ENCODE measurements at regions not wholly inside any gene's neighbourhood (a gene's known extent, or its start where the extent isn't known, plus 50 kb on each side); places are given as distances from the start of the nearest gene placed in this dataset.
A peak's percentile ranks its signal among the peaks of the same experiment; 100 is the strongest.
"Not testable (repeated sequence)": the region's sequence is repeated elsewhere in the genome, so short reads cannot be mapped to it uniquely, and the experiment has no call there.

DNA sequence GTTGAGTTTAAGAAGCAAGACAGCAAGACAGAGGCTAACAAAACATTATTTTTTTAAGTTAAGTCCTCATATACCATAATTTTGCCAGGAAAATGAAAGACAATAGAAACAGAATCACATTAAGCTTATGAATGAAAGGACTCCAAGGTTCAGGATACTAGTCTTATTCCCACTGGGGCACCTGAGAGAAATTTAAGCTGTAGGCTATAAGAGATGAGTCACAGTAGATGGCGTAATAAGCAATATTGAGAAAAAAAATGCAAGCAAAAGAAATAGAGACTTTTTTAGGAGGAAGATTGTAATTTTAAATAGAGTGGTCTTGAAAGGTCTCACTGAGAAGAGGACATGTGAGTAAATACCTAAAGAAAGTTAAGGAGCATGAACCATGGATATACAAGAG is 57.1 kb upstream of the KIF2B start:
- no peak for DNase-seq (ENCODE audit: low read depth in 4 of 4, low spot score in 3 of 4)

DNA sequence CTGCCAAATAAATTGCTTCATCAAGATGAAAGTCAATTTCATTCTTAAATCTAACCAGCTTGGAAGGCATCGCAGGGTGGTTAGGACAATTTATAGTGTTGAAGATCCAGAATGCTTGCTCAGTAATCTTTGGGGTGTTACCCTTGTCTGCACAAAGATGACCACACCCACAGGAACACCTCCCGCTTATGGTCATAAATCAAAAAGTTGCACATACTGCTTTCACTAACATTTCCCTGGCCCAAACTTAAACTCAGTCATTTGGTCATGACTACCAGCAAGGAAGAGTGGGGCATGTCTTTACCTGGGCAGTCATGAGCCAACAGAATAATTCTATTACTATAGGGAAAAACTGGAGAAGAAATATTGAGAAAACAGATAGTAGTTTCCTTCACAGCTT is 57.6 kb upstream of the KIF2B start:
- DNase-seq (ENCODE audit: low read depth in 4 of 4, low spot score in 3 of 4), result no peak

DNA sequence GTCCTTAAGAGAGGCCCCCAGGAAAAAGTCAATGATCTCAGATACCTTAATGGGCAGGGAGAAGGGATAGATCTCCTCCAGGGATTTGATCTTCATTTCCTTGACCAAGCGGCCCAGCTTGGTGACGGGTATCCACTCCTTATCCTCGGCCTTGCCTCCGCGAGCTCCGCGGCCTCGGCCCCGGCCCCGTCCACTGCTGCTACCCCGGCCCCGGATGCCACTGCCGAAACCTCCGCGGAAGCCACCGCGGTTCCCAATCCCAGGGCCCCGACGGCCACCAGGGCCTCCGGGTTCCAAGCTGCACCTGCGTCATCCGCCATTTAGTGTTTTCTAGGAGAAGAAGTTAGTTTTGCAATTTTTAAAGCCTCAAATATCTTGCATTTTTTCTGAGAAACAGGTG is 65.2 kb upstream of the KIF2B start:
- DNase-seq (ENCODE audit: low read depth in 4 of 4, low spot score in 3 of 4), result no peak

DNA sequence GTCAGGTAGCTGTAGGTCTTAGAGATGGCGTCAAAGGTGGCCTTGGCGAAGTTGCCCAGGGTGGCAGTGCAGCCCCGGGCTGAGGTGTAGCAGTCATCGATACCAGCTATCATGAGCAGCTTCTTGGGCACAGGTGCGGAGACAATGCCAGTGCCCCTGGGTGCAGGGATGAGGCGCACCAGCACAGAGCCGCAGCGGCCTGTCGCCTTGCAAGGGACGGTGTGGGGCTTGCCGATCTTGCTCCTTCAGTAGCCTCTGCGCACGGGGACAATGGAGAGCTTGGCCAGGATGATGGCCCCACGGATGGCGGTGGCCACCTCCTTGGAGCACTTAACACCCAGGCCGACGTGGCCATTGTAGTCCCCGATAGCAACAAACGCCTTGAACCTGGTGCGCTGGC is 65.6 kb upstream of the KIF2B start:
- DNase-seq (ENCODE audit: low read depth in 4 of 4, low spot score in 3 of 4), result not testable (repeated sequence)

DNA sequence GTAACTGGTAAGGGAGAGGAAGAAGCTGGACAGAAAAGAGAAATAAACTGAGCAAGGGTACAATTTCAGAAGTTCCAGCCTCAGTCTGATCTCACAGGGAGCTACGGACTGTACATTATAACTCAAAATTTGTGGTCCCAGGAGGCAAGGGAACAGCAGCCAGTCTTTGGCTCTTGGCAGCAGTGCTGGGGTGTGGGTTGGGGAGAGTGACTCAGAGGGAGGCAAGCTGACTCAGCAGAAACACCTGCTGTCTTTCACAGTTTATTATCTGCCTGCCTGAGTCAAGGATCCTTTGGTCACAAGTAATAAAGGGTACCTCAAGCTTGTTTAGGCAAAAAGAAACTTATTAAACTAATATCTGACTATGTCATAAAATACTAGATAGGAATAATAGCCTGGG is 73.5 kb upstream of the KIF2B start:
- no peak for DNase-seq (ENCODE audit: low read depth in 4 of 4, low spot score in 3 of 4)

DNA sequence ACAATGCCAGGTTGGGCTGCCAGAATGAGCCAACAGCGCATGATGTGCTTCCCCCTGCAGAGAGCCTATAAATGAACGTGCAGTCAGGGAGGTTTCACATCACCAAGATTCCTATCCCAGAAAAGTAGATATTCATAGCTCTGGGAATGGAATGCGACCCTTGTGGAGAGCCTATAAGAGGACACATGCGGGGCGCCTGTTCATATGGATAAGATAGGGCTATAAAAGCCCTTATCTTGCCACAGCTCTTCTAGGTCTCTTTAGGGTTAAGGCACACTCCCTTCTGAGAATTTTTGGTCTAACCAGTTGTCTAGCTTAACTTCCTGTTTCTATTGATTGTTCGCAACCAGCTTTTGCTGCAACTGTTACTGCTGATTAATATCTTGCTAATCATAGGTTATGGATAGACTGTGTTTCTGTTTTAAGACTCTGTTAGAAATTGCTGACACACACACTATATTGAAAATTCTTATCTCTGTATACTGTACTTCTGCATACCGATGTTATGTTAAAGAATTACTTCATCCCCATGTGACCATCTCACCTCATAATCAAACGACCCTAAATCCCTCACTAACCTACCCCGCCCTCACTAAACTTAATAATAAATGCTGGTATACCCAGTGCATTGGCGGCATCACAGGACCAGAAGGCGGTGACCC is 74.4 kb upstream of the KIF2B start:
- DNase-seq (ENCODE audit: low read depth in 4 of 4, low spot score in 3 of 4), result not testable (repeated sequence)

DNA sequence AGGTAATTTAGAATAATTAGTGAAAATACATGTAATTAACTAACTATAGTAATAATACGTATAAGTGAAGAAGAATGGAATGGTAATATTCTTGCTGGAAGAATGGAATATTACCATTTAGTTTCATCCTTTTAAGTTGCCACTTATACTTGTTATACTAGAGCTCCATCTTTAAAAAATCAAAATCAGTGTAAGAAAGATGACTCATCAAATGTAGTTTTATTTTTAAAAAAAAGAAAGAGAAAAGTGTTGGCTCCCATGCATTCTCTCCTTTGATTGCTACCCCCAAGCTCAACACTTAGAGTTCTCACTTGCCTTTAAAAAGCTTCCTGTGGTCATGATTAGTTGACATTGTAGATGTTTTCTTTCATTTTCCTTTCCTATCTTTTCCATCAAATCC is 82.4 kb upstream of the KIF2B start:
- no peak for DNase-seq (ENCODE audit: low read depth in 4 of 4, low spot score in 3 of 4)

DNA sequence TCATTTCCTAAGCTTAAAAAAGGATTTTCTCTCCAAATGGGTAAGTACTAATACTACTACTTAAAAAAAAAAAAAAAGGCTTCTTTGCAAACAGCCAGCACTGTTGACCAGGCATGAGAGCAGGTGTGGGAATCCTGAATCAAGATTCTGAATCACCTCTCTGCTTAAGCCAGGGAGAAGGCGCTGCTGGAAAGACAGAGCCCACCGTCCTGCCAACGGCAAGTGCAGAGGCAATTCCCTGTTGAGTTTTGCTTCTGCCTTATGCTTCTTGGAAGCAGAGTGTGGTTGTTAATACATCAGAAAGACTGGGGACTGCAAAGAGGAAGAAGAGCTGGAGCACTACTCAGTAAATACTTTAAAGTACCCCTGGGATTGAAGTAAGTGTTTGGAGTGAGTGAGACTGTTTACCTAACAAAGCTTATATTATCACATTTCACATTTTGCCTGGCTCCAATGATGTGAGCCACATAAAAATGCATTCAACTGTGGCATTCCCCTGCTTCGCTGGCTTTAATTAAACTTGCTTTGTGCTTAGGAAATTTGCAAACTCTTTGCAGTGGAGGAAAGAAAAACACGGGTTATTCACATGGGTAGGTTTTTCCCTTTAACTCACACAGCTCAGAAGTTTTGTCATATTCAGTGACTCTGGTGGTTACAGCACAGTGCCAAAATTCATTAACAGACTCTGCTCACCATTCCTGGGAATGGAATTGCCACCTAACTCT is 86.0 kb upstream of the KIF2B start:
- DNase-seq (ENCODE audit: low read depth in 4 of 4, low spot score in 3 of 4), result peak; percentile 27 to 73 (median 44)

DNA sequence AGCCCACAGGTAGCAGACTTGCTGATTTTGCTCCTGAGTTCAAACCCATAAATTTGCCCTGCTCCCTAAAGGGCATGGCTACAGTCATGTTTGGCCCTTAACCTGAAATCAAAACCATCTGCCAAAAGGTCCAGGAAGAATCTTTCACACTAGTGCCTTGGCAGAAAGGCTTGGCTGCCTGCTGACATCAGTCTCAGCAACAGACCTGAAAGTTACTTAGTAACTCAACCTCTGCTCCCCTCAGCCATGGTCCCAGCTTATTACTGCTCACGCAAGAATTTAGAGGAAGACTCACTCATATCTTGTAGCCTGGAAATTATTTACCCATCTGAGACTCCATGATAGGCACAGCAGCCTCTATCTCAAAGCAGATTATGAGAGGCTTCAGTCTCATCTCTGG is 98.0 kb upstream of the KIF2B start:
- DNase-seq (ENCODE audit: low read depth in 4 of 4, low spot score in 3 of 4), result no peak

DNA sequence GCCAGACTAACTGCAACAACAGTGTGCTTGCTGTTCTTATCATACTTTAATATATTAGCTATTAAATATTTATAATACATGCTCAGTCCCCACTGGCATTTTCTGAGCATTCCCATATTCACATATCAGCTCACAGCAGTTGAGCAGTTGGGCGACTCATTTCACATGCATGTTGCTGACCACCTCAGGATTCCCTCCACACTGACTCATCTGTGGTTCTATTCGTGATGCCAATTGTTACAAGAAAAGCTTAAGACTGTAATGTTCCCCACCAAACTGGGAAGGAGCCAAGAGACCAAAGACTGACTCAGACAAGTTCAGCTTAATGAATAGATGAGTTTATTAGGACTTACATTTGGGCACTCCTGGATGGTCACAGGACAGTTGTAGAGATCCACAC is 100.3 kb upstream of the KIF2B start:
- no peak for DNase-seq (ENCODE audit: low read depth in 4 of 4, low spot score in 3 of 4)

DNA sequence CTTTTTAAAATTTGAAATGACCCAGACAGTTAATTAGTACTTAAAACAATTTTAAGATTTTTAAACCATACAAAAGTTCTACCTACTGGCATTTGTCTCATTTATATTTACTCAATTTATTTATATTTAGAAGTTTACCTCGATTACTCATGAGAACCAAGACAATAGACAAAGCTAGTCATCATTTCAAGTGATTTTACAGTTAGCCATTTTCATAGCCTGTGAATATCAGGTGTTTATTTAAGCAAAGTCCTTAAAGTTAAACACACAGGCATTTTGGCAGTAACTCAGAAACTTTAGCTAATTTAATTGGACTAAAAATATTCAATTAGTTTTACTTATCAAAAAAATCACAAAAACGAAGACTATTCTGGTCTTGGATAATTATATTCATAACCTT is 101.6 kb upstream of the KIF2B start:
- DNase-seq (ENCODE audit: low read depth in 4 of 4, low spot score in 3 of 4), result no peak

DNA sequence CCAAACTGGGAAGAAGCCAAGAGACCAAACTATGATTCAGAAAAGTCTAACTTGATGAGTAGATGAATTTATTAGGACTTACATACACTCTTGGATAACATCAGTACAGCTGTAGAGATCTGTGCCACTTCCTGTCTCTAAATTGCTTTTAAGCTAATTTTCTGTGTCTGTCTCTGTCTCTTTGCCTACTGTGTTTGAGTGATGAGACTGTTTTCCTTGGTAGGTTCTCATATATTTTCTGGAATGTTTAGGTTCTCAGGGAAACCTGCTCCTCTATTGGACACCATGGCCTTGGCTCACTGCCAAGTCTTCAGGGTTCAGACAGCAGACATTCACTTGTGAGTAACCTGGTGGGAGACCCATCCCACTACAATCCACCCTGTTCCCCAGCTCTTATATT is 103.5 kb upstream of the KIF2B start:
- no peak for DNase-seq (ENCODE audit: low read depth in 4 of 4, low spot score in 3 of 4)

DNA sequence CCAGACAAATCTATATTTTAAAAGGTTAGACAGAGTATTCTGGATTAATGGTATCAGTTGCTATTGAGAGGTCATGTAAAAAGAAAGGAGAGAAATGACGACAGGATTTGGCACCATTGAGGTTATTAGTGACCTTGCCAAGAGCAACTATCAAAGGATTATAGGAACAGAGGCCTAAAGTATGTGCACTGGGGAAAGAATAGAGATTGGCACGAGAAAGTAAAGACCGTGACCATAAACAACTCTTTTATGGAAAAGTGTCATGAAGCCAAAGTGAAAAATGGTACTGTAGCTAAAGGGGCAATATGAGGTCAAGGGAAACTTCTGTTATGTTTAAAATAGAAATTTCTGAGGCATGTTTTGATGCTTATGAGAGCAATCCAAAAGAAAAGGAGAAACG is 115.2 kb upstream of the KIF2B start:
- DNase-seq (ENCODE audit: low read depth in 4 of 4, low spot score in 3 of 4), result no peak

DNA sequence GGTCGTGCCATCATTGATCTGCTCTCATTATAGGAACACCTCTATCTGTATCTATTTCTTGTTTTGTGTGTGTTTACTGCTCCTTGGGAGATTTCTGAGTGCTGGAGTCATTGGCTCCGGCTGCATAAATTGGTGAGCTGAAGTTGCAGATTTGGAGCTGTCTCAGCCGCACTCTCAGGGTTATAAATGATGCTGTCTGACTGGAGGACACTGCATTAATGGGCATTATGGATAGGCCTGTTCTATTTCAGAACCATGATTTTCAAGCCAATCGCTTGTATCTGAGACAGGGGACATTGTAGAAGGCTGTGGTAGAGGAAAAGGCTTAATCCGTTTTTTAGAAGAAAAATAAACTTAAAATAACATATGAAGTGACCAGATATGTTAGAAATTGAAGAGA is 126.4 kb upstream of the KIF2B start:
- DNase-seq (ENCODE audit: low read depth in 4 of 4, low spot score in 3 of 4), result no peak

DNA sequence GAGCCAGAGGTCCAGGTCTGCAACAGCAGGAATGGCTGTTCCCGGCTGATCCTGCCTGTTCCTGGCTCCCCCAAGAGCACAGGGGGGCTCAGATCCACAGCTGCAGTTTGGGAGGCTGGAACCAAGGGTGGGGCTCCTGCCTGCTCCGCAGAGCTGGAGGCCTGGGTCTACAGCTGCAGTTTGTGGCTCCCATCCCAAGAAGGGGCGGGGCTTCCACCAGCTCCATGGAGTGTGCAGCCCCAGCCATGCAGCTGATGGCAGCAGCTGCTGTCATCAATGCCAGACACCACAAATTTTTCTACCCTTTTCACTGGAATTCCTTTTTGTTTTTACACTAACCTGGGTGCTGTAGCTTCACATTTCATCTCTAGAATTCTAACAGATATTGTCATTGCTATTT is 135.4 kb upstream of the KIF2B start:
- no peak for DNase-seq (ENCODE audit: low read depth in 4 of 4, low spot score in 3 of 4)

DNA sequence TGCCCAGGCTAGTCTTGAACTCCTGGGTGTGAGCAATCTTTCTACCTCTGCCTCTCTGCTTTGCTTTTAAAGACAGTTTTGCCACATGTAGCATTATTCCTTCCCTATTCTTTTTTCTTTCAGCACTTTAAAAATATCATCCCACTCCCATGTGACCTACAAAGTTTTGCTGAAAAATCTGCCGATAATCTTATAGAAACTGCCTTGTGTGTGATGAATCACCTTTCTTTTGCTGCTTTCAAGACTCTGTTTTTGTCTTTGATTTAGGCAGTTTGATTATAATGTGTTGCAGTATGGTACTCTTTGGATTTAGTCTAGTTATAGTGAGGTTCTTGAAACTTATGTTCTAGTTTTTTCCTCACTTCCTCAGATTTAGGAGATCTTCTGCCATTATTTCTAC is 142.0 kb upstream of the KIF2B start:
- no peak for DNase-seq (ENCODE audit: low read depth in 4 of 4, low spot score in 3 of 4)

DNA sequence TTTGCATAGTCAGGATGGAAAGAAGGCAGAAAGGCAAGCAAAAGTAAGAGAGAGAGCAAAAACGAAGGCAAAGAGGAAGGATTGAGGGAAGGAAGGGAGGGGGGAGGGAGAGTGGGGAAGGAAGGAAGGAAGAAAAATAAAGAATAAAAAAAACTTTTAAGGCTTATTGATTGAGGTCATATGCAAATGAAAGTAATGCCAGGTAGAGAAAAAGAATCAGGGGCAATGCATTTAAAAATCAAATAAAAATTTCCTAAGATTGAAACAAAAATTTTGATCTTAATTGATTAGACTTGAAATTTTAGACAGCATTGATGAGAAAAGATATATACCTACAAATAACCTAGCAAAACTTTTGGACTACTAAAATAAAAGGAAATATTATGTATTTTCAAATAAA is 153.9 kb upstream of the KIF2B start:
- no peak for DNase-seq (ENCODE audit: low read depth in 4 of 4, low spot score in 3 of 4)

DNA sequence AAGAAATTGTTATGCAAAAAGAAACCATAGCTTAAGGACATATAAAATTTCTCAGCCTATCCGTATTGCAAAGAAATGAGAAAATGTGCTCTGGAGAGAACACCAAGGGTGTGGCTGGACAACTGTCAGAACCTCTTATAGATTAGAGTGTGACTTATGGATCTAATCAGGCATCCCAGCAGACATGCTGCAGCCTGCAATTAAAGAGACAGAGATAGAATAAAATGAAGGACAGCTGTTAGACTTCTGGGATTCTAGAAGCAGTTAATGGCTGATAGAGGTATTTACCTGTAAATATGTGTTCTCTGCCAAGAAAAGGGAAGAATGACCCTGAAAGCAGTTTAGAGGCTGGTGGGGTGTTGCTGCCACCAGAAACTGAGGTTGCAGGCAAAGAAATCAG is 160.1 kb upstream of the KIF2B start:
- DNase-seq (ENCODE audit: low read depth in 4 of 4, low spot score in 3 of 4), result no peak

DNA sequence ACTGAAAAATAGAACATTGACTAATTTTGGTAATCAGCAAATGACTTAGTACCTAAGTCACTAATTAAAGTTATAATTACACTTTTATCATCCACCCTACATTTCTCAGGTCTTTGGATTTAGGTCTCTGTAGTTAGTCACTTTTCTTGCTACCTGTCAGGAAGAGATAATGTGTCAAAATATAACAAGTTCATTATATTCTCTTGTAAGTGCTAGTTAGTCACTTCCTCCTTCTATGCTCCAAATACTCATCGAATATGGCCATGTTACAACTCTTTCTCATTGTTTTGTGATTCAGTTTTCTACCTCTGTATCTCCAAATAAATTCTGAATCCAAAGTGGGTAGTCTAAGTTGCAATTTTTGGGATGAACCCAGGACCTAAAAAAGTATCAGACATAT is 163.5 kb upstream of the KIF2B start:
- DNase-seq (ENCODE audit: low read depth in 4 of 4, low spot score in 3 of 4), result no peak

DNA sequence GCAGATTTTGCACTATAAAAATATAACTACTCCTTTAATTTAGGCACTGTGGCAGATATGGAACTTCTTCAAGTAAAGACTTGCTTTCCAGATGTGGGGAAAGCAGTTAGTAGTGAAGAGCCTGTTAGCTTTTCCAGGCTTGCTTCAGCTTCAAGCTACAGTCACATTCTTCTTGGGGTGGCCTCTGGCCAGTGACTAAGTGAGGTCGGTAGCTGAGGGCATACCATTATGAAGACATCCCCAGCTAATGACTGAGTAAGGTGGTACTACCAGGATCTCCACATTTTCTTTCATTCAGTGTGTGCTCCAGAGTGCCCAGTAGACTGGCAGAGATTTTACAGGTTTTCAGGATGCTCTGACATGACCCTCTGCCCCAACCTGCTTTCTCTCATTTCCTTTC is 167.1 kb upstream of the KIF2B start:
- no peak for DNase-seq (ENCODE audit: low read depth in 4 of 4, low spot score in 3 of 4)

DNA sequence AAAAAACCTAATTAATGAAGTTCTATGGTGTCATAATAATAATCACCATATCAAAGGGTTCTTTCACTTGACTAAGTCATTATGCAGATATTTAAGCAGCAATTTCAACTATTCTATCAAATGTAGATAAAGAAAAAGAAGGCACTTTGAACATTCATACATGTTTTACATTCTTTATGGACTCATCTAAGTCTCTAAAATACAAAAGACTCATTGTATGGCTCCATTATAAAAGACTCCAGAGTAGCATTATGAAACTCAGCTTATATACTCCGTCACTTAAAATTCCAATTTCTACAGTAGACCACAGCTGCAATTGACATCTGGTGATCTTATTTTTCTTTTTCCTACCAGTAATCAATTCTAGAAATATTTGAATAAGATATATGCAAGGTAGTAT is 173.5 kb upstream of the KIF2B start:
- no peak for DNase-seq (ENCODE audit: low read depth in 4 of 4, low spot score in 3 of 4)

DNA sequence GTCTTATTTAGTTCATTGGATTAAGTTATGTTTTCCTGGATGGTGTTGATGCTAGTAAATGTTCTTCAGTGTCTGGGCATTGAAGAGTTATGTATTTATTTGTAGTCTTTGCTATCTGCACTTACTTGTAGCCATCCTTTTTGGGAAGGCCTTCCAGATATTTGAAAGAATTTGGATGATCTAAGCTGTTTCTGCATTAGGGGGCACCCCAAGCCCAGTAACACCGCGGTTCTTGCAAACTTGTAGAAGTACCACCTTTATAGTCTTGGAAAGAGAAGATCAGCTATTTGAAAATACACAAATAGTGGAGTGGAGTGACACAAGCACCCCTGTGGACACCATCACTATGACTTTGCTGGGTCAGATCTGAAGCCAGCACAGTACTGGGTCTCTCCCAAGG is 175.9 kb upstream of the KIF2B start:
- DNase-seq (ENCODE audit: low read depth in 4 of 4, low spot score in 3 of 4), result no peak

DNA sequence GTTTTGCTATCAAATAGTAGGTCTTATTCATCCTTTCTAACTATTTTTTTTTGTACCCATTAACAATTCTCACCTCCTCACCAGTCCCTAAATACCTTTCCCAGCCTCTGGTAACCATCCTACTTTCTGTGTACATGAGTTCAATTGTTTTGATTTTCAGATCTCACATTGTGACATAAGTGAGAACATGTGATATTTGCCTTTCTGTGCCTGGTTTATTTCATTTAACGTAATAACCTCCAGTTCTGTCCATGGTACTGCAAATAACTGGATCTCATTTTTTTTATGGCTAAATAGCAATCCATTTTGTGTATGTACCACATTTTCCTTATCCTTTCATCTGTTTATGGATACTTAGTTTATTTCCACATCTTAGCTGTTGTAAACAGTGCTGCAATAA is 181.9 kb upstream of the KIF2B start:
- no peak for DNase-seq (ENCODE audit: low read depth in 4 of 4, low spot score in 3 of 4)
